ENCODE measurements at regions not wholly inside any gene's neighbourhood (a gene's known extent, or its start where the extent isn't known, plus 50 kb on each side); places are given as distances from the start of the nearest gene placed in this dataset.

DNA sequence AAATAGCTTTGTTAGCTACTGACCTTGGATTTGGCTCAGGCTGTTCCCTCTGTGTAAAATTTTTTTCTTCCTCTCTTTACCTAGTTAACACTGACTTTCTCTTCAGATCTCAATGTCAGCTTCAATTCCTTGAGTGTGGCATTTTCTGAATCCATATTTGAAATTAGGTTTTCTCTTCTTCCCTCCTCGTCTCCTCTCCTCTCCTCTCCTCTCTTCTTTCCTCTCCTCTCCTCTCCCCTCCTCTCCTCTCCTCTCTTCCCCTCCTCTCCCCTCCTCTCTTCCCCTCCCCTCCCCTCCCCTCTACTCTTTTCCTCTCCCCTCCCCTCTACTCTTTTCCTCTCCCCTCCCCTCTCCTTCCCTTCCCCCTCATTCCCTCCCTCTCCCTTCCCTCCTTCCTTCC lies 453.3 kb downstream of the BMP2 start:
- no peak for DNase-seq
- Mint-ChIP-seq H3K9me3 (ENCODE audit: unreplicated experiment) (peaks cover 5% of the 10 kb centered on the region), H3K36me3 (ENCODE audit: unreplicated experiment) (peaks cover 10% of the 10 kb centered on the region), H3K4me1 (ENCODE audit: low read depth, unreplicated experiment) (no peaks in the 10 kb centered on the region), H3K4me3 (ENCODE audit: unreplicated experiment) (no peak overlapping the region), H3K27ac (ENCODE audit: unreplicated experiment) (no peak overlapping the region), H3K27me3 (ENCODE audit: unreplicated experiment) (no peaks in the 10 kb centered on the region)
- no peak for TF ChIP-seq CTCF (IDR thresholded peaks at IDR 0.05; ENCODE audit: partially characterized antibody, unreplicated experiment)

DNA sequence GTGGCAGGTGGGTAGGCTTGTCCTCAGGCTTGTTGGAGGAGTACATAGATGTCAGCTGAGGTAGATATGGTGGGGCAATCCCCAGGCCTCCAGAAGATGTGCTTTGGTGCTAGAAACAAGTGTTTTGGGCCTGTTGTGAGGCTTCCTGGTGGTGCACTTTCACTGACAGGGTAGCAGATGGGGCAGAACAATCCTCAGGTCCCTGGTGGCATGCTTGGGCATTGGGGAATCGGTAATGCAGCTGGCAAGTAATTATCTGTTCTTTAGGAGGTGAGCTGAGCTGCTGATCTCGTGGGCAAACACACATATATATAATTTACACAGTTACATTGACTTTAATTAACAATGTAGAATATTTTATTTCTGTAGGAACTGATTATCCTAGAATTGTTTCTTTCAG lies 458.7 kb downstream of the BMP2 start:
- DNase-seq, result peak; percentile 66
- peak overlapping the region; percentile 88 for H3K27ac Mint-ChIP-seq (ENCODE audit: unreplicated experiment)
- peaks cover 13% of the 10 kb centered on the region for H3K9me3 Mint-ChIP-seq (ENCODE audit: unreplicated experiment)
- peaks cover 5% of the 10 kb centered on the region for H3K27me3 Mint-ChIP-seq (ENCODE audit: unreplicated experiment)
- no peak overlapping the region for H3K4me3 Mint-ChIP-seq (ENCODE audit: unreplicated experiment)
- TF ChIP-seq CTCF (IDR thresholded peaks at IDR 0.05; ENCODE audit: partially characterized antibody, unreplicated experiment), result no peak
- H3K4me1 Mint-ChIP-seq (ENCODE audit: low read depth, unreplicated experiment), result peaks cover 6% of the 10 kb centered on the region
- peaks cover 10% of the 10 kb centered on the region for H3K36me3 Mint-ChIP-seq (ENCODE audit: unreplicated experiment)

GRCh38 chr20:7231303-7231702 lies 463.8 kb downstream of the BMP2 start:
- Mint-ChIP-seq H3K27me3 (ENCODE audit: unreplicated experiment) (peaks cover 2% of the 10 kb centered on the region), H3K4me3 (ENCODE audit: unreplicated experiment) (no peak overlapping the region), H3K27ac (ENCODE audit: unreplicated experiment) (no peak overlapping the region), H3K9me3 (ENCODE audit: unreplicated experiment) (peaks cover 4% of the 10 kb centered on the region), H3K36me3 (ENCODE audit: unreplicated experiment) (no peaks in the 10 kb centered on the region), H3K4me1 (ENCODE audit: low read depth, unreplicated experiment) (peaks cover 1% of the 10 kb centered on the region)
- TF ChIP-seq CTCF (IDR thresholded peaks at IDR 0.05; ENCODE audit: partially characterized antibody, unreplicated experiment), result no peak
- no peak for DNase-seq

- no peak for TF ChIP-seq CTCF (IDR thresholded peaks at IDR 0.05; ENCODE audit: partially characterized antibody, unreplicated experiment)
- Mint-ChIP-seq H3K36me3 (ENCODE audit: unreplicated experiment) (no peaks in the 10 kb centered on the region), H3K27me3 (ENCODE audit: unreplicated experiment) (no peaks in the 10 kb centered on the region), H3K27ac (ENCODE audit: unreplicated experiment) (no peak overlapping the region), H3K4me1 (ENCODE audit: low read depth, unreplicated experiment) (peaks cover 1% of the 10 kb centered on the region), H3K9me3 (ENCODE audit: unreplicated experiment) (no peaks in the 10 kb centered on the region), H3K4me3 (ENCODE audit: unreplicated experiment) (no peak overlapping the region)
- DNase-seq, result no peak
These were observed 465.3 kb downstream of the BMP2 start for GRCh38 chr20:7232796-7233195.

- Mint-ChIP-seq H3K9me3 (ENCODE audit: unreplicated experiment) (peaks cover 2% of the 10 kb centered on the region), H3K27ac (ENCODE audit: unreplicated experiment) (no peak overlapping the region), H3K4me1 (ENCODE audit: low read depth, unreplicated experiment) (no peaks in the 10 kb centered on the region), H3K36me3 (ENCODE audit: unreplicated experiment) (no peaks in the 10 kb centered on the region), H3K4me3 (ENCODE audit: unreplicated experiment) (no peak overlapping the region), H3K27me3 (ENCODE audit: unreplicated experiment) (no peaks in the 10 kb centered on the region)
- no peak for TF ChIP-seq CTCF (IDR thresholded peaks at IDR 0.05; ENCODE audit: partially characterized antibody, unreplicated experiment)
- no peak for DNase-seq
These were observed 469.8 kb downstream of the BMP2 start for GRCh38 chr20:7237251-7237650.
